RWPE2 (cell line): ENCODE measurements at regions not wholly inside any gene's neighbourhood (a gene's known extent, or its start where the extent isn't known, plus 50 kb on each side); places are given as distances from the start of the nearest gene placed in this dataset.

ENCODE experiments used
- ATAC-seq: fragments of 200-7000 bp; cut with Tn5 transposase; 3 replicates; pipeline ENCODE4 v1.9.1; 2021; ENCODE audit warnings: low read depth
- DNase-seq: peaks from one replicate; pipeline ENCODE4 v3.0.0-alpha.2; 2020; ENCODE audit warnings: low spot score
- H3K27ac ChIP-seq: fragments of 450-650 bp; 2 replicates; pipeline ENCODE4 v1.5.1; 2017; ENCODE audit warnings: mild to moderate bottlenecking; ENCODE audit not compliant: poor library complexity, severe bottlenecking
- H3K27me3 ChIP-seq: fragments of 250-450 bp; sonication (Bioruptor Pico); 2 replicates; pipeline ENCODE4 v1.5.1; 2021; ENCODE audit warnings: mild to moderate bottlenecking, moderate library complexity; ENCODE audit not compliant: insufficient read depth, poor library complexity, severe bottlenecking
- H3K36me3 ChIP-seq: fragments of 250-450 bp; sonication (Bioruptor Pico); 2 replicates; pipeline ENCODE4 v1.5.1; 2020; ENCODE audit warnings: low read depth, mild to moderate bottlenecking, moderate library complexity
- H3K4me1 ChIP-seq: fragments of 250-450 bp; sonication (Bioruptor Pico); 2 replicates; pipeline ENCODE4 v1.5.1; 2021; ENCODE audit warnings: mild to moderate bottlenecking, moderate library complexity; ENCODE audit not compliant: insufficient read depth, poor library complexity, severe bottlenecking
- H3K4me3 ChIP-seq: fragments of 250-450 bp; sonication (Bioruptor Pico); 2 replicates; pipeline ENCODE4 v1.5.1; 2021; ENCODE audit warnings: mild to moderate bottlenecking, moderate library complexity; ENCODE audit not compliant: severe bottlenecking
- H3K9me3 ChIP-seq: fragments of 250-450 bp; sonication (Bioruptor Pico); 2 replicates; pipeline ENCODE4 v1.5.1; 2021; ENCODE audit warnings: mild to moderate bottlenecking, moderate library complexity; ENCODE audit not compliant: severe bottlenecking
- TF ChIP-seq, protein P1 (sequence below): fragments of 450-650 bp; IDR thresholded peaks from one replicate; pipeline ENCODE4 v1.5.1; 2017; ENCODE audit warnings: mild to moderate bottlenecking, moderate library complexity; ENCODE audit not compliant: poor library complexity, severe bottlenecking

DNA sequence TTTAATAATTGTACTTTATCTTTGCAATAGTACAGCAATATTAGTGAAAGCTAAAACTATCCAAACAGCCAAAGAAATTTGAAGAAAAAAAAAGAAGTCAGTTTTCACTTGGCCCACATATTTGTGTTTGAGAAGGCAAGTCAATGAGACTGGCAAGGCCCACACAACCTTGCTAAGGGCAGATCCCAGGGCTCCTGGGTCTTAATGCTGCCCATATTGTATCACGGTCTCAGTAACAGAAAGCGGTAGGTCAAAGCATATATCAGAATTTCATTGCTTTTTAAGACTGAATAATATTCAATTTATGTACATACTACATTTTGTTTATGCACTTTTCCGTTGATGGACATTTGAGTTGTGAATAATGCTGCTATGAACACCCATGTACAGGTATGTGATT, 262.0 kb upstream of the TOPAZ1 start:
- no peaks in the 10 kb centered on the region for H3K4me1 ChIP-seq

DNA sequence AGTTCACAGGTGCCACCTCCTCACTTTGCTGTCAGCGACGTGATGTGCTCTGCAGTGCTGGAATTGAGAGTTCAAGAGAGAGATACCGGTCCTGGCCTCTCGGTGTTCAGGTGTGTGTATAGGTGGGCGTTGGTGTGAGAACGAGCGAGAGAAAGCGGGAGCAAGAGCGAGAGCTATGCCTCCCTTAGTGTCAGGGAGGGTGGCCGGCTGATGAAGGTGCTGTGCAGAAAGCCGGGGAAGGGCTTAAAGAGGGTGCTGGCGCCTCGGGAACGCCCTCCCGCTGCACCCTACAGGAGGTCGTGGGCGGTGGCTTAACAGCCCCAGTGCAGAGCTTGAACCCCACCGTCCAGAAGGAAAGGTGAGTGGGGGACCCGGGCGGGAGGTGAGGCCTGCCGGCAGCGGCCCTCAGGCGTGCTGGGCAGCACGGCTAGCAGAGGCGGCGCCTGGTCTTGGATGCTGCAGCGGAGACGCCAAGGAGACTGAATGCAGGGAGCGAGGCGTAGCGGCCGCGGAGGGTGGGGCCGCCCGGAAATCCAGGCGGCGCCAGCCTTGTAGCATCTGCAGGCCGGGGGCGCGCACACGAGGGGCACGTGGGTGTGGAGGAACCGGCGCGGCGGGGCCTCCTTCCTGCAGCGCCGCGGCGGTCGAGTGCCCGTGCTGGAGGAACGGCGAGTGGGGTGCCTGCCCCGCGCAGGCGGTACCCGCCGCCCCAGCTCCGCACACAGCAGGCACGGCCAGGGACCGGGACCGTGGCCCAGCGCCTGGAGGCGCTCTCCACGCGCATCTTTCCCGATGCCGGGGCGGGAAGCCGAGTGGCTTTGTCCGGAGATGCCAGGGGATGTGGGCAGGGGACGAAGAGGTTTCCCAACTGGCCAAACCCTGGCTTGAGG, 246.8 kb upstream of the TOPAZ1 start:
- H3K9me3 ChIP-seq: no peaks in the 10 kb centered on the region
- H3K36me3 ChIP-seq: no peaks in the 10 kb centered on the region
- peak overlapping the region; percentile 89 for H3K27ac ChIP-seq
- peak overlapping the region; percentile 63 for H3K4me3 ChIP-seq
- DNase-seq (peak; percentile 66), ATAC-seq (peak; percentile 46)
- no peaks in the 10 kb centered on the region for H3K27me3 ChIP-seq
- H3K4me1 ChIP-seq: peaks cover 2% of the 10 kb centered on the region
- TF ChIP-seq, protein P1, sequence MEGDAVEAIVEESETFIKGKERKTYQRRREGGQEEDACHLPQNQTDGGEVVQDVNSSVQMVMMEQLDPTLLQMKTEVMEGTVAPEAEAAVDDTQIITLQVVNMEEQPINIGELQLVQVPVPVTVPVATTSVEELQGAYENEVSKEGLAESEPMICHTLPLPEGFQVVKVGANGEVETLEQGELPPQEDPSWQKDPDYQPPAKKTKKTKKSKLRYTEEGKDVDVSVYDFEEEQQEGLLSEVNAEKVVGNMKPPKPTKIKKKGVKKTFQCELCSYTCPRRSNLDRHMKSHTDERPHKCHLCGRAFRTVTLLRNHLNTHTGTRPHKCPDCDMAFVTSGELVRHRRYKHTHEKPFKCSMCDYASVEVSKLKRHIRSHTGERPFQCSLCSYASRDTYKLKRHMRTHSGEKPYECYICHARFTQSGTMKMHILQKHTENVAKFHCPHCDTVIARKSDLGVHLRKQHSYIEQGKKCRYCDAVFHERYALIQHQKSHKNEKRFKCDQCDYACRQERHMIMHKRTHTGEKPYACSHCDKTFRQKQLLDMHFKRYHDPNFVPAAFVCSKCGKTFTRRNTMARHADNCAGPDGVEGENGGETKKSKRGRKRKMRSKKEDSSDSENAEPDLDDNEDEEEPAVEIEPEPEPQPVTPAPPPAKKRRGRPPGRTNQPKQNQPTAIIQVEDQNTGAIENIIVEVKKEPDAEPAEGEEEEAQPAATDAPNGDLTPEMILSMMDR: no peak

More for the DNA sequence above, 262.0 kb upstream of the TOPAZ1 start:
- Histone ChIP-seq H3K4me3 (no peak overlapping the region), H3K36me3 (no peaks in the 10 kb centered on the region), H3K27me3 (no peaks in the 10 kb centered on the region), H3K9me3 (peaks cover 3% of the 10 kb centered on the region), H3K27ac (no peak overlapping the region)
- DNase-seq (no peak), ATAC-seq (no peak)
- TF ChIP-seq, protein P1: no peak

DNA sequence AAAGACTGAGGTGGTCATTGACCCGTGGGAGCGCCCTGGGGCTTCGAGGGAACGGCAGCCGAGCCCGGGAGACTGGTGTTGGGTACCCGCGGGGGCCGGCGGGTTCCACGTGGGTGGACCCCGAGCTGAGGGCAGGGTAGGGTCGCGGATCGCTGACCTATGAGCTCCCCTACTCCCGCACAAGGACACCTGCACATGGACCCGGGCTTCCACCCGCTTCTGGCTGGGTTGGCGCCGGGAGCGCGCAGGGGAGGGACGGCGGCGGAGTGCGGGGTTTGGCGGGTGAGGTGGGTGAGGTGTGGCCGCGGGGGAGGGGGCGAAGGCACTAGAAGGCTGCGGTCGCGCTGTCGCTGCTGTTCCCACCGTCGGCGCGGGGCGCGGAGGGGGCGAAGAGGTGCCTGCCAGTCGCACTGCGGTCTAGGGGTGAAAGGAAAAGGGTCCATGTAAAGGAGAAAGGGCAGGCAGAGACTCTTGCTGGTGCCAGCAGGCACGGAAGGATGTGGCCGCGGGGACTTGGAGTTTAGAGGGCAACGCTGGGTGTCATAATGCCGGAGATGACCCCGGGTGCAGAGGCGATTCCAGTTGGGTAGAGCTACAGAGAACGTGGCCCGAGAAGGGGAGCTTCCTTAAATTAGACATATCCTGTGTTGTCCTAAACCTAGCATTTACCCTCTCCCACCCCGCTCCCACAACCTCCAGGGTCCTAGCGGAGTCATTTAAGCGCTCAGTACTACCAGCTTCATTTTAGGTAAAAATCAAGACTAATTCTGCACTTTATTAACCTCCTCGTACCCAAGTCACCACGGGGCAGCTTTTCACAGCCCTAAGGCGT, 245.9 kb upstream of the TOPAZ1 start:
- H3K9me3 ChIP-seq: no peaks in the 10 kb centered on the region
- DNase-seq (peak; percentile 61), ATAC-seq (peak; percentile 8)
- peak overlapping the region; percentile 89 for H3K27ac ChIP-seq
- peaks cover 6% of the 10 kb centered on the region for H3K4me1 ChIP-seq
- no peaks in the 10 kb centered on the region for H3K27me3 ChIP-seq
- peak overlapping the region; percentile 63 for H3K4me3 ChIP-seq
- TF ChIP-seq, protein P1: no peak
- no peaks in the 10 kb centered on the region for H3K36me3 ChIP-seq

DNA sequence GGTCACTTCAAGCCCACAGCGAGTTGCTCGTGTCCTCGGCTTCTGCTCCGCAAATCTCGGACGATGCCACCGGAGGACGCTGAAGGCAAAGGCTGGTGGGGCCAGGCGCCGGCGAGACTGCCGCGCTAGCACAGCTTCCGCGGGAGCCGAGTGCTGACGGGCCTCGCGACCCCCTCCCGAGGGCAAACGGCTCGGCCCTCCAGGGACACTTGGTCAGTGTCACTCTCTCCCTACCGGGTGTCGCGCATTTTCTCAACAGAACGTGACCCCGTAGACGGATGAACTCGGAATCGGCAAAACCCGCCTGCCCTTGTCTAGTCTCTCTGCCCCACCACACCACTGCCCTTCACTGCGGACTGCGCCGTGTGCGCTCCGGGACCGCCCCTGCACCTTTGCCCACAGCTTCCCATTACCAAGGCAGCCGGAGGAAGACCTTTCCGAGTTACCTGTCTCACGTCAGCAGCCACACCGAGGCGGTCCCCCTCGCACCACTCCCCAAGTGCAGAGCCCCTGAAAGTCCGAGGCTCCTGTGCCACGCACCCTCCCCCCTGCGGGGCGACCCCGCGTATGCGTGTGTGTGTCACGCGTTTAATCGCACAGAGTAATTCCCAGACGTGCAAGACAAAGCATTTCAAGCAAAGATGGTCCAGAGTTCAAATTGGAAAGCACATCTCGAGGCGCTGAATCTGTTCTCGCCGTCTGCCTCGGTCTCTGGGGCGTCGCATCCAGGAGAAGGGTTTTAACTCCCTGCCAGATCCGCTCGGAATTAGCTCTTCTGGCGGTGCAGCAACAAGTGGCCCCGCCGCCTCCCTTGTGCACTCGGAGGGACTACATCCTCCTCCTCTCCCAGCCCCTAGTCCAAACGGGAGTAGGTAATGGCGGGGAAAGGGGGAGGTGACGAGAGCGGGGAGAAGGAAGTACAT, 245.0 kb upstream of the TOPAZ1 start:
- Histone ChIP-seq H3K9me3 (no peaks in the 10 kb centered on the region), H3K4me1 (peaks cover 15% of the 10 kb centered on the region), H3K36me3 (peaks cover 3% of the 10 kb centered on the region; the same call in 1 of the 2 replicates), H3K27me3 (no peaks in the 10 kb centered on the region), H3K27ac (peak overlapping the region; percentile 89), H3K4me3 (peak overlapping the region; percentile 63)
- ATAC-seq: peak; percentile 38
- DNase-seq: peak; percentile 71
- TF ChIP-seq, protein P1: peak; percentile 44
